Skin of body (tissue), 1 donor: ENCODE measurements at regions not wholly inside any gene's neighbourhood (a gene's known extent, or its start where the extent isn't known, plus 50 kb on each side); places are given as distances from the start of the nearest gene placed in this dataset.

ENCODE experiments used
- DNase-seq: peaks from one replicate; lab custom pipeline; 2025; lab: John Stamatoyannopoulos, UW

DNA sequence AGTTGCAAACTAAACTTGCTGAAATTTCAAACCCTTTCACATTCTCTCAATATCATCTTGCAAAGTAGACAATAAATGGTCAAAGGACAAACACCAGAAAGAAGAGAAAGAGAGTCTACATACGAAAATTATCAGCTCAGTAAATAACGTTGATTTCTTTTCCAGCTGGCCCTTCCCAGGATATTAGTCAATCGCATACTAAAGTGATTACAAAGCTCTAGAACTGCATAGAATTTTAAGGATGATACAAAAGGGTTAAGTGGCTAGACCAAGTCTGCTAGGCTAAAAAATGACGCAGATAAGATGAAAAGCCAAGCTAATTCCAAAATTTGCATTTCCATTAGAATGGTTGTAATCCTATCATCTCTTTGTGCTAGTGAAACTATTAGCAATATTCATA, 405.7 kb downstream of the FBXO15 start:
- DNase-seq, result no peak

- no peak for DNase-seq
Measured at GRCh38 chr18:73739098-73739497, 408.5 kb downstream of the FBXO15 start.

DNA sequence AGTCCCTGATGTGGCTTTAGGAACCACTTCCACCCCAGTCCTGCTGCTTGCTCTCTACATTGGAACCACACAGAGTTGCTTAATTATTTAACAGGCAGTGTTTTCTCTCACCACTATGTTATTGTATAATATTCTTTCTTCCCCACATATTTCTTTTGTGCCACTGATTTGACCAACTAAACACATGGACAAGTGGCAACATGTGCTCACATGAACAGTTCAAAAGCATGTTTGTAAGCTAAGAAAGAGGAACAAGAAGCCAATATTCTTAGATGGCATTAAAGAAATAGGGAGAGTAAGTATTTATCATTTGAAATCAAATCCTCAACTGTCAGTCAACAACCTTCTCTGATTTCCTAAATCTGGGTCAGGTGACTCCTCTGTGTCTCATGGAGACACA, 409.6 kb downstream of the FBXO15 start:
- DNase-seq, result no peak

DNA sequence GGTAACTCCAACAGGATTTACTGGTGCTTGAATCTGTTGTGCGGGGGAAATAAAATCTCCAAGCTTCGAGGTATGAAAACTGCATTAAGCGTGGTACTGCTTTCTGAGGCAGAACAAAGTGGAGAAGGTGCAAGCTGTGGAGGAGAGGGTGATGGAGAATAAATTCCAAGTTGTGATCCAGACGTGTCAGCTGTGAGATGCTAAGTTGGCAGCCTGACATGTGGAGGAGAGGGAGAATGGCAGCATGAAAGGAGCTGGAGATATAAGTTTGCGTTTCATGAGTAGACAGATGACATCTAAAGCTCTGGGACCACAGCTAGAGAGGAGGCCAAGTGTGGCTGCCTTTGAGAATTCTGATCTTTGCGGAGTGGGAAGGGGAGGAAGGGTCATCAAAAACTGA, 411.8 kb downstream of the FBXO15 start:
- no peak for DNase-seq

GRCh38 chr18:73733806-73734314, 413.8 kb downstream of the FBXO15 start:
- DNase-seq, result no peak

DNA sequence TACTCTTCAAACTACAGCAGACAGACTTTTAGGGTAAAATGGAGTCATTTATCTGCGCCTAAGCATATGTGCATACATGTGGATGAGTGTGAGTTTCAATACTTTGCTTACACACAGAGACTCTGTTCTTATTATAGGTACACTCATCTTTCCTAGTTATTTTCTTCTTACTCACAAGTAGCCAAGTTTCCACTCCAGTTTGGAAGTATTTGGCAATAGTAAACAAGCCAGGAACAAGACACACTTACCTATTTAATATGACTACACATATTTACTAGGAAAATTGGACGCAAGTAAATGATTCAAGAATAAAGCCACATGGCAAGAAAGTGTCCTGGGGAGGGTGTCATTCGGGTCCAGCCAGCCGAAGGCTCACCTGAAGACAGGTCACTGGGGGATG, 414.3 kb downstream of the FBXO15 start:
- no peak for DNase-seq

GRCh38 chr18:73728657-73729056, 419.0 kb downstream of the FBXO15 start:
- DNase-seq, result no peak

DNA sequence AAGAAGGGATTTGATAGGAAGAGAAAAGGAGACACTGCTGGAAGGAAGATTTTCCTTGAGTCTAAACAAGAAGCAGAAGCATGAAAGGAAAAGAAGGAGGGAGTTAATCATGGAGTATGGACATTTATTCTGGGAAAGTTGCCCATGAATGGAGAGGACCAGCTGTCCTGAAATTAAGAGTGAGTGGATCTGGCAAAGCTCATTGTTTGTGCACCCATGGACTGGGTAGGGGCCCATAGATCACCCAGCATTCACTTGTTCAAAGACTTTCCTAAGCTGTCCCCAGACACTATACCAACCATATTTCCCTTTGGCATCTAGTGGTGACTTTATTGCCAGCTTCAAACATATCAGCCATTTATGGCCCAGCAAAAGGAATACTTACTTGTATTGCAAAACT, 422.7 kb downstream of the FBXO15 start:
- no peak for DNase-seq

DNA sequence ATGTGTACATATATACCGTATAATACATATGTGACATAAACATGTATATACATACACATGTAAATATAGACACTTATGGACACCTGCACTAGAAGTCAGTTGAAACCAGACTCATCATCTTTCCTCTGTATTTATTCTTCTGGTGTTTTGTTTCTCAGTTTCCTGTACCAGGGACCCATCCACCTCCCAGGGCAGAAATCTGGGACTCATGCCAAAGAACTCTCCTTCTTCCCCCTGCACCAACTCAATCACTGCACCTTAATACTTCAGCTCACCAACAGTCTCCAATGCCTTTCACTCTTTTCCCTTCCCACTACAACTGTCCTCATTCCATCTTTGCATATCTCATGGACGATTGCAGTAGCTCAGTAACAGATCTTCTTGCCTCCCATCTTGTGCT, 428.0 kb downstream of the FBXO15 start:
- DNase-seq, result no peak

DNA sequence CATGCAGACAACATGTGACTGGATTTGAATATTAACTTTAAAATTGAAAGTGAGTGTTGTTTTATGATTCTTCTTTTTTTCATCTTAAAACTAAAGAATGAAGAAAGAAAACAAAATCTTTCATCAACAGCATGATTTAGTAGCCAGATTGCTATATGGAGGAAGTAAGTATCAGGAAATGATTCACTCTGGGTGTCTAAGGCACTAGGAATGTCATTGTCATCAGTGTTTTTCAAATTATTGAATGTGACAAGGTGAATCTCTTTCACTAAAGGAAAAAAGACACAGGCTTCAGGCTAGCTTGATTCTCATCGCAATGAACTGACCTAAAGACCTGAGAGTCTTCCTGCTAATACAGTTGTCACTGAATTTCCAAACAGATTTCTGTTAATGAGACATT, 430.1 kb downstream of the FBXO15 start:
- no peak for DNase-seq

DNA sequence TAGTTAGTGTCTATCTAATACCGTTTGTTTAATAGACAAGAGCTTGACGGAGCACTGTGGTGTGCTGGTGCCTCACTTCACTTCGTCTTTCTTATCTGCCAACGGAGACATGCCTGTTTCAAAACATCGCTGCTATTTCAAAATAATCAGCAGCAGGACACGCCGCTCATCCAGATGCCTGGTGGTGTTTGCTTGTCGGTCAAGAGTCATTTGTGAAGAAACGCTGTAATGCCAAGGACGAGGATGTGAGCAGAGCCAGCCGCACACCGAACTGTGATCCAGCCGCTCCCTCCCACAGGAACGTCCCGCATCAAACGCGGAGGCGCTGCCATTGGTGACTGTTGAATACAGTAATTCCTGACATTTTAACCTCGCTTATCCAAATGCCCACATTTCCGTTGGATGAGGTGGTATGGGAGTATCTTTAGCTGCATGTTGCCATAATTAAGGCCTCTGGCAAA, 432.4 kb downstream of the FBXO15 start:
- no peak for DNase-seq

- DNase-seq, result no peak
Measured at GRCh38 chr18:73714466-73714865, 433.2 kb downstream of the FBXO15 start.

DNA sequence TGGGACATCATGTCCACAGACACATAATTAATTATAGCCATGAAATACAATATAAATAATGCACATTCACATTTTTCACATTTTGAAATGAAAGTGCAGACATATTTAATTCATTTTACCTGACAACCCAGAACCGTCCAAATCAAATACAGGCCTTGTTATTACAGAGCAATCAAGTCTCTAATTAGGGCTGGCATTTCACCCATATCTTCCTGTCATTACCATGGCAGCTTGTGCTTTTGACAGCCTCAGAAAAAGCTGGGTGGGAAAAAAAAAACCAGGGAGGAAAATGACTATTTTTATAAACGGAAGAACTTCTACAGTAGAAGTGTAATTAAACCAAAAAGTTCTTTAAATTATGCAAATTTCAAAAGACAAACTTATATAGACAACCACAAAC, 436.4 kb downstream of the FBXO15 start:
- no peak for DNase-seq

DNA sequence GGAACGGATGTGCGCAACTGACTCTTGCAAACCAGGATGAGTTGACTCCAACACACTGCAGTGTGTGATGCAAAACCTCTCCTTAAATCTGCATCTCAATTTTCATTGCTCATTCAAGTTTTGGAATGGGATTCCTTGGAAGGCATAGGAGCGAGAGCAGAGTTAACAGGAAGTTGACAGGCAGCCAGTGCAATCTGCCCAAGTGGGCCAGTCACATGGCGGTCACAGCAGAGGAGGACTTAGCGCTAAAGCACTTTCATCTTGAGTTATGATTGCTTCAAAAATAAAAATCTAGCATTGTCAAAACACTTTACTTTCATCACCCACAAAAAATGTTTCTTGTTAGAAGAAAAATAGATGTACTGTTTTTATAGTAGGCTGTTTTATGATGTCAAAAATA, 439.0 kb downstream of the FBXO15 start:
- no peak for DNase-seq

- DNase-seq, result no peak
Measured at GRCh38 chr18:73707035-73707434, 440.6 kb downstream of the FBXO15 start.

- DNase-seq, result no peak
Measured at GRCh38 chr18:73697353-73697752, 450.3 kb downstream of the FBXO15 start.

DNA sequence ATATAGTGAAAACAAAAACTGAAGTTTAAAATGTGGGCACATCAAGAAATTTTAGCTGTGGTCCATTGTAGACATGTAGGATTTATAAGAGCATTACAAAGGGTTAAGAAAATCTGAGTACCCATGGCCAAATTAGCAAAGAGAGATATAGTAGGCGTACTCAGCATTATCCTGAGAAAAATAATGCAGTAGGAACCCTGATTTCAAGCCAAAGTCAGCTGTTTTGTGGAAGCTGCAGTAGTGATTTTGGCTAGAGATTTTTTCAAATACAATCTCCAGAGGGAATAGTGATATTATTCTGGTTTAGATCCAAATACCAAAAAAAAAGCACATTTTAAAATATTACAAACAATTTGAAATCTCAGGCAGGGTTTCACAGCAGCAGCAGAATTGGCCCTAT, 450.9 kb downstream of the FBXO15 start:
- no peak for DNase-seq

DNA sequence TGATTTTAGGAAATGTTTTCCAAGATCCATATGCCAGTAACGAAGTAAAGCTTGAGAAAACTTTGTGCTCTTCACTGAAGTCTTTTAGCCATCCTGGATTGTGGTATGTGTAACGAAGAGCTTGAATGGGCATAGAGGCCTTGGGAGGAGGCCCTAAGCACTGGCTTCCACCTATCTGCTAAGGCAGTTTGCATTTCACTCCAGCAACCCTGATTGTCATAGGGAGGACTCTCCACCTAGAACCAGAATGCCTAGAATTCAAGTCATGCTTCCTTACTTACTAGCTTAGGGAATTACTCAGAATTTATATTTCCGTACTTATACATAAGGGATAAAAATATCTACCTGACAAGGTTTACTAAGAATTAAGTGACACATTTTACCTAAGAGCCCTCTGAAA, 451.5 kb downstream of the FBXO15 start:
- no peak for DNase-seq

GRCh38 chr18:73693091-73693490, 454.5 kb downstream of the FBXO15 start:
- DNase-seq, result no peak

DNA sequence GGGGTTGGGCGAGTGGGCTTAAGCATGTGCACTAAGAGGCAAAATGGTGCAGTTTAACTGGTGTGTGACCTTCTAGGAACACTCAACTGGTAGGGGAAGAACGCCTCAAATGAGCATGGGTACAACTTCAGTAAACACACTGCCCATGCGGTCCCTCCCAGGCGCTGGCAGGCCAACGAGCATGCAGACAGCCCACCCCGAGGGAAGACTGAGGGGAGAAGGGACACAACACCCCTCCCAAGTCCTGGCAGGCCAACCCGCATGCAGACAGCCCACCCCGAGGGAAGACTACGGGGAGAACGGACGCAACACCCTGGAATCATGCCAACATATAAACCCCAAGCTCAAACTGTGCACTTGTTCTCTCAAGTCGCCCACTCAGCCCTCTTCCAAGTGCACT, 456.0 kb downstream of the FBXO15 start:
- DNase-seq, result no peak

- DNase-seq, result no peak
Measured at GRCh38 chr18:73691118-73691517, 456.5 kb downstream of the FBXO15 start.

- no peak for DNase-seq
Measured at GRCh38 chr18:73690222-73690621, 457.4 kb downstream of the FBXO15 start.

- DNase-seq, result no peak
Measured at GRCh38 chr18:73688851-73689711, 458.6 kb downstream of the FBXO15 start.
